ENCODE measurements at regions not wholly inside any gene's neighbourhood (a gene's known extent, or its start where the extent isn't known, plus 50 kb on each side); places are given as distances from the start of the nearest gene placed in this dataset.

DNA sequence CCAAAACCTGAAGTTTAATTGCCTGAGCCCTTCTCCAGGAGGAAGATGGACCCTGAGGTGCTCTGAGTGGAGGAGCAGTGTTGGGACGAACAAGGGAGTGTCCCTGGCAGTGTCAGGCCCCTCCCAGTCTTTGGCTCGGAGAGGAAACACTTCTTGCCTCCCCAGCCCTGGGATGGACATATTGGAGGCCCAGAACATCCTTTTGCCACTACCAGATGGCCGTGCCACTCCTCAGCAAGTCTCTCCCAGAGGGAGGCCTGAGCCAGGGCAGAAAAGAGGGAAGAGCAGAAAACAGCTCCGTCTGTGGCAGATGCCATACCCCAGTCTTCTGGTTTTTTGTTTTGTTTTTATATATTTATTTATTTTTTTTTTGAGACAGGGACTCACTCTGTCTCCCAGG, 91.5 kb upstream of the CRHR1 start:
- DNase-seq (no peak), ATAC-seq (no peak)
- Histone ChIP-seq H3K27ac (no peak overlapping the region), H3K36me3 (no peaks in the 10 kb centered on the region), H3K9me3 (no peaks in the 10 kb centered on the region), H3K4me3 (no peak overlapping the region), H3K4me1 (no peaks in the 10 kb centered on the region), H3K27me3 (peaks cover 6 to 23% (median 12%) of the 10 kb centered on the region in 3 donors)
- intact Hi-C loops (cut with DNase I; ENCODE audit: low total_unique reads) (no loop called here), in situ Hi-C loops (cut with MboI; ENCODE audit: low sequenced_read_pairs in 4 of 4) (no loop called here)
- TF ChIP-seq, protein P1, sequence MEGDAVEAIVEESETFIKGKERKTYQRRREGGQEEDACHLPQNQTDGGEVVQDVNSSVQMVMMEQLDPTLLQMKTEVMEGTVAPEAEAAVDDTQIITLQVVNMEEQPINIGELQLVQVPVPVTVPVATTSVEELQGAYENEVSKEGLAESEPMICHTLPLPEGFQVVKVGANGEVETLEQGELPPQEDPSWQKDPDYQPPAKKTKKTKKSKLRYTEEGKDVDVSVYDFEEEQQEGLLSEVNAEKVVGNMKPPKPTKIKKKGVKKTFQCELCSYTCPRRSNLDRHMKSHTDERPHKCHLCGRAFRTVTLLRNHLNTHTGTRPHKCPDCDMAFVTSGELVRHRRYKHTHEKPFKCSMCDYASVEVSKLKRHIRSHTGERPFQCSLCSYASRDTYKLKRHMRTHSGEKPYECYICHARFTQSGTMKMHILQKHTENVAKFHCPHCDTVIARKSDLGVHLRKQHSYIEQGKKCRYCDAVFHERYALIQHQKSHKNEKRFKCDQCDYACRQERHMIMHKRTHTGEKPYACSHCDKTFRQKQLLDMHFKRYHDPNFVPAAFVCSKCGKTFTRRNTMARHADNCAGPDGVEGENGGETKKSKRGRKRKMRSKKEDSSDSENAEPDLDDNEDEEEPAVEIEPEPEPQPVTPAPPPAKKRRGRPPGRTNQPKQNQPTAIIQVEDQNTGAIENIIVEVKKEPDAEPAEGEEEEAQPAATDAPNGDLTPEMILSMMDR (IDR thresholded peaks at IDR 0.05 in 4 of 5, conservative IDR thresholded peaks at IDR 0.05 in 1 of 5), result no peak
- TF ChIP-seq POLR2A (IDR thresholded peaks at IDR 0.05), result no peak

DNA sequence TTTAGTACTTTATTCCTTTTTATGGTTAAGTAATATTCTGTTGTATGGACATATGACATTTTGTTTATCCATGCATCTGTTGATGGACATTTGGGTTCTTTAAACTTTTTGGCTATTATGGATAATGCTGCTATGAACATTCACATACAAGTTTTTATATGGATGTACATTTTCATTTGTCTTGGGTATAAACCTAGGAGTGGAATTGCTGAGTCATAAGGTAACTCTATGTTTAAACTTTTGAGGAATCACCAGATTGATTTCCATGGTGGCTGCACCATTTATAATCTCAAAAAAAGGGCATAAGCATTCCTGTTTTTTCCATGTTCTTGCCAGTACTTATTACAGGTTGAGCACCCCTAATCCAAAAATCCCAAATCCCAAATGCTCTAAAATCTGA, 90.3 kb upstream of the CRHR1 start:
- Histone ChIP-seq H3K4me3 (no peak overlapping the region), H3K27me3 (peaks cover 6 to 17% (median 12%) of the 10 kb centered on the region in 3 donors), H3K36me3 (no peaks in the 10 kb centered on the region), H3K9me3 (no peaks in the 10 kb centered on the region), H3K4me1 (no peaks in the 10 kb centered on the region), H3K27ac (no peak overlapping the region)
- ATAC-seq, result no peak
- TF ChIP-seq, protein P1 (IDR thresholded peaks at IDR 0.05 in 4 of 5, conservative IDR thresholded peaks at IDR 0.05 in 1 of 5), result no peak
- no peak for TF ChIP-seq POLR2A (IDR thresholded peaks at IDR 0.05)
- intact Hi-C loops (cut with DNase I; ENCODE audit: low total_unique reads), result no loop called here
- in situ Hi-C loops (cut with MboI; ENCODE audit: low sequenced_read_pairs in 4 of 4), result no loop called here
- DNase-seq, result no peak

DNA sequence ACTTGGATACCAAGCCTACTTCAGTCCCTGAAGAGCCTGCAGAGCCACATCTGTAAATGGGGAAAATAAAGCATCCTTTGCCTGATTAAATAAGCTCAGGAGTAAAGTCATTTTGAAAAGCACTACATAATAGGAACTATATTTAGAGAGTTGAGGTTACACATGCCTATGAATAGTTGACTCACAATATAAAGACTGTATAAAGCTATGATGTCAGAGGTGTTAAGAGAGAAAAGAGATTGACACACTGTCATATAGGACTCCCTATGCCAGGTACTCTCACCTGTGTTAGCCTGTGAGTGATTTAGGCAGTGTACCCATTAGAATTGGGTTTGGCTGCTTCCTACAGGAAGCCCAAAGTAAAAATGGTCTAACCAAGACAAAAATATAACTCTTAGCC, 87.7 kb upstream of the CRHR1 start:
- no peak for ATAC-seq
- intact Hi-C loops (cut with DNase I; ENCODE audit: low total_unique reads), result no loop called here
- Histone ChIP-seq H3K4me3 (no peak overlapping the region), H3K4me1 (no peaks in the 10 kb centered on the region), H3K27me3 (peaks cover 0 to 8% (median 5%) of the 10 kb centered on the region in 3 donors), H3K36me3 (no peaks in the 10 kb centered on the region), H3K9me3 (no peaks in the 10 kb centered on the region), H3K27ac (no peak overlapping the region)
- DNase-seq, result no peak
- TF ChIP-seq, protein P1 (IDR thresholded peaks at IDR 0.05 in 4 of 5, conservative IDR thresholded peaks at IDR 0.05 in 1 of 5), result no peak
- in situ Hi-C loops (cut with MboI; ENCODE audit: low sequenced_read_pairs in 4 of 4), result no loop called here

DNA sequence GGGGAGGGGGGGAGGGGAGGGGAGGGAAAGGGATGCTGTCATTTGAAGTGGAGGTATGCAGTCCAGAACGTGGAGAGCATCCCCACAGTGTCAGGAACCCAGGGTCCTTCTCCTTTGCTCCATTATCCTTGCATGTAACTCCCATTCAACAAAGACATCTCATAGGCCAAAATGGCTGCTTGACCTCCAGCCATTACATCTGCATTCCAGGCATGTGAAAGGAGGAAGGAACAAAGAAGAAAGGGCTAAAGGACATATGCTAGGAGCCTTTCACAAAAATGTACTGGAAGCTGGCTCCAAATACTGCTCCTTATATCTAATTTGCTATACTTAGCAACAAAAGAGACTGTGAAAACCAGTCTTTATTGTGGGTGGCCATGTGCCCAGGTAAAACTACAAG, 87.0 kb upstream of the CRHR1 start:
- DNase-seq, result no peak
- no peak for ATAC-seq
- Histone ChIP-seq H3K27me3 (peaks cover 0 to 8% (median 5%) of the 10 kb centered on the region in 3 donors), H3K27ac (no peak overlapping the region), H3K4me1 (no peaks in the 10 kb centered on the region), H3K4me3 (no peak overlapping the region), H3K9me3 (no peaks in the 10 kb centered on the region), H3K36me3 (no peaks in the 10 kb centered on the region)
- TF ChIP-seq, protein P1 (IDR thresholded peaks at IDR 0.05 in 4 of 5, conservative IDR thresholded peaks at IDR 0.05 in 1 of 5), result no peak
- no peak for TF ChIP-seq POLR2A (IDR thresholded peaks at IDR 0.05)
- intact Hi-C loops (cut with DNase I; ENCODE audit: low total_unique reads), result no loop called here
- in situ Hi-C loops (cut with MboI; ENCODE audit: low sequenced_read_pairs in 4 of 4), result no loop called here
